ENCODE measurements at regions not wholly inside any gene's neighbourhood (a gene's known extent, or its start where the extent isn't known, plus 50 kb on each side); places are given as distances from the start of the nearest gene placed in this dataset.

DNA sequence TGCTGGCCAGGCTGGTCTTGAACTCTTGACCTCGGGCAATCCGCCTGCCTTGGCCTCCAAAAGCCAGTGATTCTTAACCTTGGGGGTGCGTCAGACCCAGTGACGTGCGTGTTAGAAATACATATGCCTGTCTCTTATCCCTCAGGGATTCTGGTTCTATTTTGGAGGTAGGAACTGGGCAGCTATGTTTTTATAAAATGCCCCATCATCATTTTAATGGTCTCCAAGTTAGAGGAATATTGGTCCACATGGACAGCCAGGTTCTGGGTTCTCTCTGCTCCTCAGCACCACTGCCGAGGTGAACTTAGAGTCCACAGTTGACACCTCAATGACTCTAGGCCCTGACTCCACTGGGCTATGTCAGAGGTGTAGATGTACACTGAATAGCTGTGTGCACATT lies 352.7 kb downstream of the SMOC2 start:
- intact Hi-C loops (cut with micrococcal nuclease) (no loop called here), dilution Hi-C loops (cut with HindIII; ENCODE audit: low sequenced_read_pairs, unreplicated experiment) (no loop called here)

More for the DNA sequence above, 352.7 kb downstream of the SMOC2 start:
- DNase-seq (no peak), ATAC-seq (ENCODE audit: low read depth) (no peak)
- H4K20me1 ChIP-seq (ENCODE audit: insufficient read depth, low read length): no peaks in the 10 kb centered on the region
- H4K91ac ChIP-seq (ENCODE audit: insufficient read depth, low read depth, low read length): no peak overlapping the region
- no peak overlapping the region for H2BK120ac ChIP-seq (ENCODE audit: low read depth, low read length)
- no peak overlapping the region for H3K18ac ChIP-seq (ENCODE audit: low read depth, low read length)
- H4K5ac ChIP-seq (ENCODE audit: low read depth, low read length): no peak overlapping the region
- 60% methylated on average over 1 of the region's 6 CpGs; no CpG with 5 or more reads in 1 of the 2 experiments for WGBS, 2 experiments (ENCODE audit: extremely low coverage in 2 of 2, insufficient read length in 1 of 2)
- H2AK9ac ChIP-seq (replicated peaks; ENCODE audit: low read depth, low read length, poor library complexity): no peak overlapping the region
- ChIA-PET CTCF (no interaction called here), POLR2A (ENCODE audit: unreplicated experiment) (no interaction called here)
- in situ Hi-C loops (cut with MboI; ENCODE audit: low sequenced_read_pairs): no loop called here
- no peaks in the 10 kb centered on the region for H3K36me3 ChIP-seq (ENCODE audit: control insufficient read depth, insufficient read depth, low read length)
- no peaks in the 10 kb centered on the region for H3K79me1 ChIP-seq (ENCODE audit: low read depth in 1 of 2, low read length in 2 of 2)
- H2BK15ac ChIP-seq (ENCODE audit: low read depth, low read length): no peak overlapping the region
- no peak overlapping the region for H3K4me2 ChIP-seq (ENCODE audit: low read depth, low read length)
- TF ChIP-seq BHLHE40 (IDR thresholded peaks at IDR 0.05; ENCODE audit: low read depth, low read length): no peak
- TF ChIP-seq MAFK (IDR thresholded peaks at IDR 0.05; ENCODE audit: low read depth, low read length): no peak
- no peak for TF ChIP-seq FOS (IDR thresholded peaks at IDR 0.05; ENCODE audit: low read depth, low read length)
- TF ChIP-seq MXI1 (IDR thresholded peaks at IDR 0.05; ENCODE audit: borderline replicate concordance, low read depth, low read length): no peak
- no peak for TF ChIP-seq POLR2A (IDR thresholded peaks at IDR 0.05; ENCODE audit: low read depth, low read length)
- TF ChIP-seq, protein P1, sequence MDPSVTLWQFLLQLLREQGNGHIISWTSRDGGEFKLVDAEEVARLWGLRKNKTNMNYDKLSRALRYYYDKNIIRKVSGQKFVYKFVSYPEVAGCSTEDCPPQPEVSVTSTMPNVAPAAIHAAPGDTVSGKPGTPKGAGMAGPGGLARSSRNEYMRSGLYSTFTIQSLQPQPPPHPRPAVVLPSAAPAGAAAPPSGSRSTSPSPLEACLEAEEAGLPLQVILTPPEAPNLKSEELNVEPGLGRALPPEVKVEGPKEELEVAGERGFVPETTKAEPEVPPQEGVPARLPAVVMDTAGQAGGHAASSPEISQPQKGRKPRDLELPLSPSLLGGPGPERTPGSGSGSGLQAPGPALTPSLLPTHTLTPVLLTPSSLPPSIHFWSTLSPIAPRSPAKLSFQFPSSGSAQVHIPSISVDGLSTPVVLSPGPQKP (IDR thresholded peaks at IDR 0.05; ENCODE audit: borderline replicate concordance, low read depth, low read length): no peak
- TF ChIP-seq RFX5 (IDR thresholded peaks at IDR 0.05; ENCODE audit: low read depth, low read length): no peak
- TF ChIP-seq, protein P2, sequence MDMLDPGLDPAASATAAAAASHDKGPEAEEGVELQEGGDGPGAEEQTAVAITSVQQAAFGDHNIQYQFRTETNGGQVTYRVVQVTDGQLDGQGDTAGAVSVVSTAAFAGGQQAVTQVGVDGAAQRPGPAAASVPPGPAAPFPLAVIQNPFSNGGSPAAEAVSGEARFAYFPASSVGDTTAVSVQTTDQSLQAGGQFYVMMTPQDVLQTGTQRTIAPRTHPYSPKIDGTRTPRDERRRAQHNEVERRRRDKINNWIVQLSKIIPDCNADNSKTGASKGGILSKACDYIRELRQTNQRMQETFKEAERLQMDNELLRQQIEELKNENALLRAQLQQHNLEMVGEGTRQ (IDR thresholded peaks at IDR 0.05; ENCODE audit: low read depth, low read length): no peak
- no peak for TF ChIP-seq CEBPB (IDR thresholded peaks at IDR 0.05; ENCODE audit: low read depth, low read length)
- TF ChIP-seq, protein P3, sequence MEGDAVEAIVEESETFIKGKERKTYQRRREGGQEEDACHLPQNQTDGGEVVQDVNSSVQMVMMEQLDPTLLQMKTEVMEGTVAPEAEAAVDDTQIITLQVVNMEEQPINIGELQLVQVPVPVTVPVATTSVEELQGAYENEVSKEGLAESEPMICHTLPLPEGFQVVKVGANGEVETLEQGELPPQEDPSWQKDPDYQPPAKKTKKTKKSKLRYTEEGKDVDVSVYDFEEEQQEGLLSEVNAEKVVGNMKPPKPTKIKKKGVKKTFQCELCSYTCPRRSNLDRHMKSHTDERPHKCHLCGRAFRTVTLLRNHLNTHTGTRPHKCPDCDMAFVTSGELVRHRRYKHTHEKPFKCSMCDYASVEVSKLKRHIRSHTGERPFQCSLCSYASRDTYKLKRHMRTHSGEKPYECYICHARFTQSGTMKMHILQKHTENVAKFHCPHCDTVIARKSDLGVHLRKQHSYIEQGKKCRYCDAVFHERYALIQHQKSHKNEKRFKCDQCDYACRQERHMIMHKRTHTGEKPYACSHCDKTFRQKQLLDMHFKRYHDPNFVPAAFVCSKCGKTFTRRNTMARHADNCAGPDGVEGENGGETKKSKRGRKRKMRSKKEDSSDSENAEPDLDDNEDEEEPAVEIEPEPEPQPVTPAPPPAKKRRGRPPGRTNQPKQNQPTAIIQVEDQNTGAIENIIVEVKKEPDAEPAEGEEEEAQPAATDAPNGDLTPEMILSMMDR (conservative IDR thresholded peaks at IDR 0.05; ENCODE audit: low read depth, low read length): no peak
- no peak overlapping the region for H3K14ac ChIP-seq (replicated peaks; ENCODE audit: low read depth, low read length)
- no TSS peak for BruUV-seq (replicated peaks)
- no peak overlapping the region for H2AK5ac ChIP-seq (ENCODE audit: low read depth, low read length)
- H3K56ac ChIP-seq (ENCODE audit: extremely low read depth, insufficient read depth, low read length): no peak overlapping the region
- no peaks in the 10 kb centered on the region for H3K27me3 ChIP-seq (ENCODE audit: control insufficient read depth, insufficient read depth, low read length)
- no peak overlapping the region for H3K4me3 ChIP-seq (ENCODE audit: insufficient read depth, low read depth, low read length)
- H3K9me1 ChIP-seq (ENCODE audit: insufficient read depth, low read length): no peaks in the 10 kb centered on the region
- no peak overlapping the region for H3K27ac ChIP-seq (ENCODE audit: insufficient read depth, low read length)
- H2AFZ ChIP-seq (replicated peaks; ENCODE audit: low read length, poor library complexity): no peak overlapping the region
- no peak overlapping the region for H3K9ac ChIP-seq (ENCODE audit: low read depth, low read length)
- H3K4ac ChIP-seq (ENCODE audit: low read depth, low read length): no peak overlapping the region
- H2BK5ac ChIP-seq (ENCODE audit: low read depth, low read length, poor library complexity, severe bottlenecking): no peak overlapping the region
- H2BK20ac ChIP-seq (ENCODE audit: low read depth, low read length): no peak overlapping the region
- peaks cover 49% of the 10 kb centered on the region for H3K9me3 ChIP-seq (ENCODE audit: control insufficient read depth, insufficient read depth, low read length)
- H4K8ac ChIP-seq (ENCODE audit: low read depth in 2 of 2, low read length in 2 of 2): no peak overlapping the region
- no peaks in the 10 kb centered on the region for H3K4me1 ChIP-seq (ENCODE audit: control insufficient read depth, insufficient read depth, low read length)
- H3K23ac ChIP-seq (ENCODE audit: low read depth, low read length): no peak overlapping the region
